Kidney (tissue), 13 donors: ENCODE measurements at regions not wholly inside any gene's neighbourhood (a gene's known extent, or its start where the extent isn't known, plus 50 kb on each side); places are given as distances from the start of the nearest gene placed in this dataset.
A peak's percentile ranks its signal among the peaks of the same experiment; 100 is the strongest.

ENCODE experiments used
- DNase-seq, 5 donors: peaks; one replicate each; pipeline ENCODE4 v3.0.0-alpha.2; 2013 to 2020
- FAIRE-seq: peaks from 2 replicates; lab custom pipeline; 2012; peaks lifted over from hg19 to GRCh38; lab: Jason Lieb, UNC
- H3K27ac ChIP-seq, 2 donors: one replicate each; pipeline ENCODE4 v1.7.0; 2013; ENCODE audit warnings: low read depth in 2 of 2, low read length in 2 of 2, inconsistent platforms in 1 of 2
- H3K27me3 ChIP-seq: one replicate; pipeline ENCODE4 v1.7.1; 2013; ENCODE audit warnings: low read length, inconsistent platforms; ENCODE audit not compliant: control insufficient read depth, insufficient read depth
- H3K36me3 ChIP-seq, 3 donors: one replicate each; pipeline versions ENCODE4 v1.7.0 to v1.7.1; 2013; ENCODE audit warnings: low read length in 3 of 3, control low read depth in 1 of 3, inconsistent platforms in 1 of 3; ENCODE audit not compliant: insufficient read depth in 3 of 3, control insufficient read depth in 2 of 3
- H3K4me1 ChIP-seq, 3 donors: one replicate each; pipeline versions ENCODE4 v1.7.0 to v1.7.1; 2013; ENCODE audit warnings: low read length in 3 of 3, inconsistent platforms in 1 of 3, low read depth in 1 of 3; ENCODE audit not compliant: control insufficient read depth in 2 of 3, insufficient read depth in 2 of 3
- H3K4me3 ChIP-seq, 3 donors: one replicate each; pipeline versions ENCODE4 v1.7.0 to v1.8.1; 2013; ENCODE audit warnings: low read length in 3 of 3, control low read depth in 1 of 3, inconsistent platforms in 1 of 3
- H3K9ac ChIP-seq, 3 donors: one replicate each; pipeline versions ENCODE4 v1.7.0 to v1.7.1; 2013; ENCODE audit warnings: low read length in 3 of 3, control low read depth in 1 of 3, inconsistent platforms in 1 of 3
- H3K9me3 ChIP-seq, 3 donors: one replicate each; pipeline versions ENCODE4 v1.7.0 to v1.7.1; 2013; ENCODE audit warnings: low read length in 3 of 3, control low read depth in 1 of 3, inconsistent platforms in 1 of 3; ENCODE audit not compliant: control insufficient read depth in 2 of 3, insufficient read depth in 1 of 3
- intact Hi-C: fragments of 100-400 bp; cut with DNase I; formaldehyde crosslinking; loops from one replicate; pipeline ENCODE4 v1.11.1; 2022
- TF ChIP-seq, protein P1 (sequence below): IDR thresholded peaks from 3 replicates; pipeline ENCODE4 v1.5.1; 2012; ENCODE audit warnings: mild to moderate bottlenecking, moderate library complexity, borderline replicate concordance; ENCODE audit not compliant: insufficient read depth; ENCODE audit errors: extremely low read depth
- donor health status: control.
- donor health status: control.
- donor health status: control.
- donor health status: control.
- donor health status: control.
- donor health status: DM: yes; HTN: yes; CAD: no.
- donor health status: Normal renal cell carcinoma (clear cell type).

DNA sequence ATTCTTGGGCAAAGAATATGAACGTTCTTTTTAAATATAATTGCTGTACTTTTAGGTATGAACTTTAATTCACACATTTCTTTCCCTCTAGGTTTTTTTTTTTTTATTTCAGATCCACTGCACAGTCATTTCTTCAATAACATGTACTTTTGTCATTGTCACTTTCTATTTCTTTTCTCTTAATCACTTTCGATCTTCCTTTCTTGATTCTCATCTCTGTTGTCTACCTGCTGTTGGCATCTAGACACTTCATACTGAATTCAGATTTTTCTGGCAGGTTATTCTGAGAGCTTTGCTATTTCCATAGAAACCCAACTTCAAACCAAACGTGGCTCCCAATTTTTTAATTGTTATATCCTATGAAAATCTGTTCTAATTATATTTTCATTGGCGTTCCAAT, 211.7 kb upstream of the KLF6 start:
- no peaks in the 10 kb centered on the region for H3K36me3 ChIP-seq
- TF ChIP-seq, protein P1, sequence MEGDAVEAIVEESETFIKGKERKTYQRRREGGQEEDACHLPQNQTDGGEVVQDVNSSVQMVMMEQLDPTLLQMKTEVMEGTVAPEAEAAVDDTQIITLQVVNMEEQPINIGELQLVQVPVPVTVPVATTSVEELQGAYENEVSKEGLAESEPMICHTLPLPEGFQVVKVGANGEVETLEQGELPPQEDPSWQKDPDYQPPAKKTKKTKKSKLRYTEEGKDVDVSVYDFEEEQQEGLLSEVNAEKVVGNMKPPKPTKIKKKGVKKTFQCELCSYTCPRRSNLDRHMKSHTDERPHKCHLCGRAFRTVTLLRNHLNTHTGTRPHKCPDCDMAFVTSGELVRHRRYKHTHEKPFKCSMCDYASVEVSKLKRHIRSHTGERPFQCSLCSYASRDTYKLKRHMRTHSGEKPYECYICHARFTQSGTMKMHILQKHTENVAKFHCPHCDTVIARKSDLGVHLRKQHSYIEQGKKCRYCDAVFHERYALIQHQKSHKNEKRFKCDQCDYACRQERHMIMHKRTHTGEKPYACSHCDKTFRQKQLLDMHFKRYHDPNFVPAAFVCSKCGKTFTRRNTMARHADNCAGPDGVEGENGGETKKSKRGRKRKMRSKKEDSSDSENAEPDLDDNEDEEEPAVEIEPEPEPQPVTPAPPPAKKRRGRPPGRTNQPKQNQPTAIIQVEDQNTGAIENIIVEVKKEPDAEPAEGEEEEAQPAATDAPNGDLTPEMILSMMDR, result no peak

DNA sequence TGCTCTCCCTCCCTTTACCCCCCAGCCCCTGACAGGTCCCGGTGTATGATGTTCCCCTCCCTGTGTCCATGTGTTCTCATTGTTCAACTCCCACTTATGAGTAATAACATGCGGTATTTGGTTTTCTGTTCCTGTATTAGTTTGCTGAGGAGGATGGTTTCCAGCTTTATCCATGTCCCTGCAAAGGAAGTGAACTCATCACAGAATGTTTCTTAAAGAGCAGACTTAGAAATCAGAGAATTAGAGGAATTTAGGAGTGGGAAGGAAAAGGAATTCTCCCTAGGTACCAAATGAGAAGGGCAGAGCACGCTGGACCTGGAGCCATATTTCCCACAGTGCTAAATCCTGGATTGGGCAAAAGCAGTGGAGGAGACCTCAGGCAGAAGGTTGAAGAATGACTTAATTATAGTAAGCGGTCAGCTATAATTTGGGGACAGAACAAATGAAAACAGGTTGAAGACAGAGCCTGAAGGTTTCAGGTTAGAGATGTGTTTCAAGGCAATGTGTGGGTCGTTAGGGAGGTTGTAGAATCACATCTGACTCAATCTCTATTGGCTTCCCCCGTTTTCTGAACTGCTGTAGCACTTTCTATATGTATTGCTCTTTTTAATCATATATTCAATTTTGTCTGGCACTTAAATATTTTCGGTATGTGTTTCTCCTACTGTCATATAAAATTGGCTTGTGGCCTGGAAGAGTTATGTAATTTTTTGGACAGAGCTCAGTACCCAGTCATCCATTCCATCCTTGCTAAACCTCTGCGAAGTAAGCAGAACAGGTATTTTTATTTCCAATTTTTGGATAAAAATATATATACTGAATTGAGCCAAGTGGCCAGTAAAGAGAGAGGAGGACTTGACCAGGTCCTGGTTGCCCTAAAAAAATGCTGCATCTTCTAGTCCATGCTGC, 210.5 kb upstream of the KLF6 start:
- Histone ChIP-seq H3K9ac (no peak overlapping the region), H3K4me3 (no peak overlapping the region), H3K4me1 (peaks cover 0 to 2% (median 0%) of the 10 kb centered on the region in 3 donors), H3K36me3 (no peaks in the 10 kb centered on the region), H3K9me3 (no peaks in the 10 kb centered on the region), H3K27me3 (no peaks in the 10 kb centered on the region), H3K27ac (no peak overlapping the region)
- intact Hi-C loops, result no loop called here
- FAIRE-seq (no peak), DNase-seq (no peak)
- TF ChIP-seq, protein P1, result no peak

More for the DNA sequence above, 211.7 kb upstream of the KLF6 start:
- FAIRE-seq, result no peak
- no peak for DNase-seq
- intact Hi-C loops, result no loop called here
- H3K4me1 ChIP-seq, result peaks cover 0 to 2% (median 0%) of the 10 kb centered on the region in 3 donors
- H3K9me3 ChIP-seq, result no peaks in the 10 kb centered on the region
- H3K4me3 ChIP-seq, result no peak overlapping the region
- no peaks in the 10 kb centered on the region for H3K27me3 ChIP-seq
- no peak overlapping the region for H3K9ac ChIP-seq
- H3K27ac ChIP-seq, result no peak overlapping the region

DNA sequence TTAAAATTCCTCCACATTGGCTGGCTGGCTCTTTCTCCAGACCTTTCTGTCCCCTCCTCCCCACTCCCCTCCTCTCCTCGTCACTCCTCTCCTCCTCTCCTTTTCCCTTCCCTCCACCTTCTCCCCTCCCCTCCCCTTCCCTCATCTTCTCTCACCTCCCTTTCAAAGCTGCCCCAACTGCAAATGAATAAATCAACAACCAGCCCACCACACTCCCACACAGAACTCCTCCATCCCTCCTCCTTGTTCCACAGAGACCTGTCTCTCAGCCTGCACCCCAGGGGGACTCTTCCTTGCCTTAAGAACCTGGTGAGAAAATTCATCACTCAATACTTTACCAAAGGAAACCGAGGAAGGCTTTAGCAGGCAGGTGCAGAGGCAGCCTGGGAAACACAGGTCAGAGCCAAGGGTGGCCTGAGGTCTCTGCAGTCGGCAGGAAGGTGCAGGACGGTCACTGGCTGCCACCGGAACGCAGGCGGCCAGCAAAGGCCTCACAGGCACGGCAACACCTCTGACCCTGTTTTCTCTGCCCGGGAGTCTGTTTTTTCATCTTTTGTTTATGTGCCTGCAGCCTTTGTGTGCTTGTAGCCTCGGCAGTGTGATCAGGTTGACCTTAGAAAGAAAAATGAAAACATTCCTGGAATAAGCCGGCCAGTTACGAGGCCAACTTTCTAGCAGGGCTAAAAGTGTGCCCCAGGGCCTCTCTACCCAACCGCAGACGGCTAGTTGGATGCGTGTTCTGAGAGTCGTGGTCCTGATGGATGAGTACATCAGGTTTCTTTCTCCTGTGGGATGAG, 207.6 kb upstream of the KLF6 start:
- peaks cover 0 to 2% (median 0%) of the 10 kb centered on the region in 3 donors for H3K4me1 ChIP-seq
- TF ChIP-seq, protein P1, result no peak
- no peak overlapping the region for H3K4me3 ChIP-seq
- no peaks in the 10 kb centered on the region for H3K27me3 ChIP-seq
- intact Hi-C loops, result no loop called here
- FAIRE-seq (no peak), DNase-seq (peak in 4 of 5 donors; percentile 32 to 37 (median 36))
- H3K9me3 ChIP-seq, result no peaks in the 10 kb centered on the region
- H3K36me3 ChIP-seq, result no peaks in the 10 kb centered on the region
- H3K27ac ChIP-seq, result peak overlapping the region in 1 of 2 donors; percentile 67
- no peak overlapping the region for H3K9ac ChIP-seq
